HCT116 (cell line): ENCODE measurements at regions not wholly inside any gene's neighbourhood (a gene's known extent, or its start where the extent isn't known, plus 50 kb on each side); places are given as distances from the start of the nearest gene placed in this dataset.

Experiments
- ATAC-seq: fragments of 200-7000 bp; cut with Tn5 transposase; 2 replicates; pipeline ENCODE4 v1.9.1; 2020; ENCODE audit warnings: mild to moderate bottlenecking, moderate library complexity
- BruUV-seq: library from RNA; stranded (reverse); fragments of 400-500 nt; replicated peaks from 2 replicates; lab custom pipeline; 2021; lab: Mats Ljungman, UMichigan
- CTCF ChIA-PET: fragments of 300-600 bp; sonication (Branson Sonifier 250); formaldehyde crosslinking; loops from one replicate; lab custom pipeline; 2021; ENCODE audit warnings: antibody characterized with exemption; lab: Charles Lee
- POLR2A ChIA-PET: fragments of 300-600, 350-600 bp; sonication (Branson Sonifier 250); formaldehyde crosslinking; loops from one replicate; lab custom pipeline; 2021; ENCODE audit warnings: antibody characterized with exemption; lab: Charles Lee
- RAD21 ChIA-PET, 2 experiments: fragments of 300-600 bp; sonication (Branson Sonifier 250); formaldehyde crosslinking; loops; one replicate each; lab custom pipeline; 2023; ENCODE audit warnings: low total read pairs in 2 of 2; ENCODE audit not compliant: uncharacterized antibody in 2 of 2, unreplicated experiment in 2 of 2, low non-redundant PET in 1 of 2; lab: Charles Lee
- DNase-seq: peaks from one replicate; pipeline ENCODE4 v3.0.0-alpha.2; 2010; ENCODE audit warnings: low read depth, low spot score
- H2AFZ ChIP-seq: fragments of 200-600 bp; shearing (Covaris generic), sonication (generic); 2 replicates; pipeline ENCODE4 v1.6.1; 2017; ENCODE audit warnings: low read depth, mixed run types, mixed read lengths, antibody characterized with exemption, low read length; ENCODE audit not compliant: poor library complexity, severe bottlenecking
- H3K27ac ChIP-seq: 2 replicates; pipeline ENCODE4 v1.5.1; 2012; ENCODE audit warnings: low read depth, low read length
- H3K27me3 ChIP-seq: fragments of 200-600 bp; sonication (generic); 2 replicates; pipeline ENCODE4 v1.6.1; 2016; ENCODE audit warnings: mixed run types, low read length, mixed read lengths; ENCODE audit not compliant: insufficient read depth
- H3K36me3 ChIP-seq, 2 experiments: fragments of 200-500 bp in 1 of 2; fragments of 200-600 bp in 1 of 2; sonication (Bioruptor generic) in 1 of 2; sonication (generic) in 1 of 2; 2 replicates each; pipeline versions ENCODE4 v1.5.1 to v1.6.1; 2014 to 2016; ENCODE audit warnings: low read length in 2 of 2, inconsistent platforms in 1 of 2, mixed read lengths in 1 of 2, mixed run types in 1 of 2; ENCODE audit not compliant: insufficient read depth in 2 of 2, control insufficient read depth in 1 of 2
- H3K4me1 ChIP-seq, 2 experiments: fragments of 200-600 bp in 1 of 2; sonication (generic) in 1 of 2; 2 replicates each; pipeline versions ENCODE4 v1.5.1 to v1.6.1; 2012 to 2017; ENCODE audit warnings: low read length in 2 of 2, inconsistent platforms in 1 of 2, mild to moderate bottlenecking in 1 of 2, mixed read lengths in 1 of 2, mixed run types in 1 of 2, moderate library complexity in 1 of 2; ENCODE audit not compliant: insufficient read depth in 2 of 2, control insufficient read depth in 1 of 2
- H3K4me2 ChIP-seq: fragments of 200-600 bp; sonication (generic); 2 replicates; pipeline ENCODE4 v1.6.1; 2017; ENCODE audit warnings: mixed run types, low read length, mixed read lengths
- H3K4me3 ChIP-seq, 2 experiments: fragments of 200-600 bp in 1 of 2; sonication (generic) in 1 of 2; replicated peaks in 1 of 2; 2 replicates each; pipeline ENCODE4 v1.5.1; 2011 to 2016; ENCODE audit warnings: low read length in 2 of 2, control low read depth in 1 of 2, low read depth in 1 of 2, mild to moderate bottlenecking in 1 of 2, mixed read lengths in 1 of 2, mixed run types in 1 of 2
- H3K79me2 ChIP-seq: fragments of 200-600 bp; sonication (generic); 2 replicates; pipeline ENCODE4 v1.6.1; 2017; ENCODE audit warnings: mild to moderate bottlenecking, mixed run types, low read length, moderate library complexity, mixed read lengths; ENCODE audit not compliant: insufficient read depth
- H3K9ac ChIP-seq: fragments of 200-600 bp; sonication (generic); 2 replicates; pipeline ENCODE4 v1.6.1; 2016; ENCODE audit warnings: low read length, mixed read lengths
- H3K9me2 ChIP-seq: fragments of 200-600 bp; sonication (generic), shearing (Covaris generic); 2 replicates; pipeline ENCODE4 v1.6.1; 2017; ENCODE audit warnings: mixed run types, mild to moderate bottlenecking, moderate library complexity; ENCODE audit not compliant: insufficient read depth
- H3K9me3 ChIP-seq, 2 experiments: fragments of 200-500 bp in 1 of 2; fragments of 200-600 bp in 1 of 2; sonication (Bioruptor generic) in 1 of 2; sonication (generic) in 1 of 2; 2 replicates each; pipeline ENCODE4 v1.6.1; 2014 to 2017; ENCODE audit warnings: low read length in 2 of 2, mixed read lengths in 2 of 2, inconsistent platforms in 1 of 2, low read depth in 1 of 2, mild to moderate bottlenecking in 1 of 2, mixed run types in 1 of 2, moderate library complexity in 1 of 2; ENCODE audit not compliant: control insufficient read depth in 1 of 2, insufficient read depth in 1 of 2
- H4K20me1 ChIP-seq: fragments of 200-600 bp; sonication (generic), shearing (Covaris generic); 2 replicates; pipeline ENCODE4 v1.6.1; 2017; ENCODE audit warnings: mixed run types, mild to moderate bottlenecking, moderate library complexity; ENCODE audit not compliant: insufficient read depth
- CEBPB ChIP-seq: IDR thresholded peaks from 2 replicates; pipeline ENCODE4 v1.6.1; 2012; ENCODE audit warnings: low read depth
- EGR1 ChIP-seq: IDR thresholded peaks from 2 replicates; pipeline ENCODE4 v1.6.1; 2012; ENCODE audit warnings: low read depth
- ELF1 ChIP-seq: IDR thresholded peaks from 2 replicates; pipeline ENCODE4 v1.6.1; 2012; ENCODE audit warnings: low read depth, borderline replicate concordance
- EZH2 ChIP-seq: fragments of 200-600 bp; sonication (generic); IDR thresholded peaks from 2 replicates; pipeline ENCODE4 v1.6.1; 2017; ENCODE audit warnings: antibody characterized with exemption, mixed run types
- EZH2phosphoT487 ChIP-seq: fragments of 200-600 bp; IDR thresholded peaks from 2 replicates; pipeline ENCODE4 v1.6.1; 2018; ENCODE audit warnings: antibody characterized with exemption, borderline replicate concordance
- FOSL1 ChIP-seq: IDR thresholded peaks from 2 replicates; pipeline ENCODE4 v1.6.1; 2012; ENCODE audit warnings: low read depth
- JUND ChIP-seq: IDR thresholded peaks from 2 replicates; pipeline ENCODE4 v1.6.1; 2012
- POLR2A ChIP-seq: IDR thresholded peaks from 2 replicates; pipeline ENCODE4 v1.7.0; 2011; ENCODE audit warnings: borderline replicate concordance; ENCODE audit not compliant: insufficient read depth, insufficient read length; ENCODE audit errors: extremely low read depth
- POLR2AphosphoS5 ChIP-seq: IDR thresholded peaks from 2 replicates; pipeline ENCODE4 v1.6.1; 2011; ENCODE audit warnings: mild to moderate bottlenecking, low read depth, low read length, moderate library complexity
- RAD21 ChIP-seq: IDR thresholded peaks from 2 replicates; pipeline ENCODE4 v1.6.1; 2012; ENCODE audit warnings: low read depth, mild to moderate bottlenecking
- SIN3A ChIP-seq: IDR thresholded peaks from 2 replicates; pipeline ENCODE4 v1.6.1; 2012; ENCODE audit warnings: low read depth
- SP1 ChIP-seq: IDR thresholded peaks from 2 replicates; pipeline ENCODE4 v1.6.1; 2012; ENCODE audit warnings: low read depth
- SRF ChIP-seq: IDR thresholded peaks from 2 replicates; pipeline ENCODE4 v1.6.1; 2012; ENCODE audit warnings: low read depth
- TCF7L2 ChIP-seq: IDR thresholded peaks from 2 replicates; pipeline ENCODE4 v1.7.0; 2011; ENCODE audit warnings: borderline replicate concordance, inconsistent platforms; ENCODE audit not compliant: insufficient read depth, insufficient read length; ENCODE audit errors: extremely low read depth
- ZFX ChIP-seq: fragments of 450-650 bp; IDR thresholded peaks from 2 replicates; pipeline ENCODE4 v1.6.1; 2017
- ZNF274 ChIP-seq: fragments of 200-500 bp; sonication (Bioruptor generic); IDR thresholded peaks from 2 replicates; pipeline ENCODE4 v1.6.1; 2014; ENCODE audit warnings: mild to moderate bottlenecking, low read depth, low read length, inconsistent platforms
- intact Hi-C: fragments of 100-400 bp; cut with micrococcal nuclease; formaldehyde crosslinking; loops from 2 replicates; pipeline ENCODE4 v1.10.0; 2022
- TF ChIP-seq, protein P1 (sequence below): IDR thresholded peaks from 2 replicates; pipeline ENCODE4 v1.6.1; 2012
- TF ChIP-seq, protein P2 (sequence below), 3 experiments: fragments of 200-600 bp in 1 of 3; sonication (generic) in 1 of 3; IDR thresholded peaks in 2 of 3; conservative IDR thresholded peaks in 1 of 3; 2 replicates each; pipeline ENCODE4 v1.5.1; 2012 to 2017; ENCODE audit warnings: low read depth in 2 of 3, low read length in 2 of 3, antibody characterized with exemption in 1 of 3, borderline replicate concordance in 1 of 3, control low read depth in 1 of 3, mild to moderate bottlenecking in 1 of 3, mixed read lengths in 1 of 3, mixed run types in 1 of 3, moderate library complexity in 1 of 3; ENCODE audit not compliant: insufficient read depth in 1 of 3
- TF ChIP-seq, protein P3 (sequence below): IDR thresholded peaks from 2 replicates; pipeline ENCODE4 v1.6.1; 2012; ENCODE audit warnings: low read depth

DNA sequence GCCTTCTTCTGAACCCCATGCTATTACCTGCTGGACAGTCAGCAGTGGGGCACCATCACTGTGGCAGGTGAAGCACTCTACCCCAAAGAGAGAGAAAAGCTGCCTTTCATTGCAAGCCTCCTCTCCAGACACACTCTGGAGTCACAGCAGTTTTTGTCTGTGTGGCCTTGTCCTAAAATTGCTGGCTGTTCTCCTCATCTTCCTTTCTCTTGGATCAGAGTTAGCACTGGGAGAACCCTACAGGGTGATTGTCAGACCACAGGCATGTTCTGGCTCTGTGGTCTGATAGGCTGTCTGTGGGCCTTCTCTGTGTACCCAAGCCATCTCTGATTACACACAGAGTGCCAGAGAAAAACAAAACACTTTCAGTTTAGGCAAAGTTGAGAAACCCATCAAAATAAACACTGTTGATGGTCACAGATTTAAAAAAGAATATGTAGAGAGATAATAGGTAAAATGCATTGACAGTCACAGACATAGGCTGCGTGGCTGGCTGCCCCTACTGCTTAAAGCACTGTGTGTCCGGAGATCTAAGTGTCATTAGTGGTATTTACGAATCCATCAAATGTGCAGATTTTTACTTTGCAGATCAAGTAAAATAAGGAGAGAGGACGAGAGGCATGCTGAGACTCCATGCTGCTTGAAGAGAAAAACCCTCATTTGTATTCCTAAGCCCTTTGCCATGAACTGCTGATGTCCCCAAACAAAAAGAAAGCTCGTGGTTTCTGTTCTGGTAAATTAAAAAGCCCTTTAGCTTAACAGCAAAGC, 689.9 kb downstream of the TUSC7 start:
- Histone ChIP-seq H3K27me3 (peaks cover 6% of the 10 kb centered on the region; the same call in 1 of the 2 replicates), H4K20me1 (no peaks in the 10 kb centered on the region)
- intact Hi-C loops: no loop called here
- no peak for TF ChIP-seq EZH2phosphoT487
- TF ChIP-seq POLR2A: no peak
- TF ChIP-seq FOSL1: no peak
- TF ChIP-seq, protein P1, sequence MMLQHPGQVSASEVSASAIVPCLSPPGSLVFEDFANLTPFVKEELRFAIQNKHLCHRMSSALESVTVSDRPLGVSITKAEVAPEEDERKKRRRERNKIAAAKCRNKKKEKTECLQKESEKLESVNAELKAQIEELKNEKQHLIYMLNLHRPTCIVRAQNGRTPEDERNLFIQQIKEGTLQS: no peak
- TF ChIP-seq POLR2AphosphoS5: no peak
- no peak for TF ChIP-seq EZH2
- TF ChIP-seq ZFX: no peak
- no peak for TF ChIP-seq EGR1
- no peak for TF ChIP-seq SP1
- TF ChIP-seq CEBPB: no peak
- TF ChIP-seq, protein P2, sequence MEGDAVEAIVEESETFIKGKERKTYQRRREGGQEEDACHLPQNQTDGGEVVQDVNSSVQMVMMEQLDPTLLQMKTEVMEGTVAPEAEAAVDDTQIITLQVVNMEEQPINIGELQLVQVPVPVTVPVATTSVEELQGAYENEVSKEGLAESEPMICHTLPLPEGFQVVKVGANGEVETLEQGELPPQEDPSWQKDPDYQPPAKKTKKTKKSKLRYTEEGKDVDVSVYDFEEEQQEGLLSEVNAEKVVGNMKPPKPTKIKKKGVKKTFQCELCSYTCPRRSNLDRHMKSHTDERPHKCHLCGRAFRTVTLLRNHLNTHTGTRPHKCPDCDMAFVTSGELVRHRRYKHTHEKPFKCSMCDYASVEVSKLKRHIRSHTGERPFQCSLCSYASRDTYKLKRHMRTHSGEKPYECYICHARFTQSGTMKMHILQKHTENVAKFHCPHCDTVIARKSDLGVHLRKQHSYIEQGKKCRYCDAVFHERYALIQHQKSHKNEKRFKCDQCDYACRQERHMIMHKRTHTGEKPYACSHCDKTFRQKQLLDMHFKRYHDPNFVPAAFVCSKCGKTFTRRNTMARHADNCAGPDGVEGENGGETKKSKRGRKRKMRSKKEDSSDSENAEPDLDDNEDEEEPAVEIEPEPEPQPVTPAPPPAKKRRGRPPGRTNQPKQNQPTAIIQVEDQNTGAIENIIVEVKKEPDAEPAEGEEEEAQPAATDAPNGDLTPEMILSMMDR (IDR thresholded peaks at IDR 0.05 in 2 of 3, conservative IDR thresholded peaks at IDR 0.05 in 1 of 3; ENCODE audit: borderline replicate concordance in 1 of 3, insufficient read depth in 1 of 3, low read depth in 2 of 3, low read length in 2 of 3): no peak
- TF ChIP-seq SIN3A: no peak
- no peak for TF ChIP-seq TCF7L2
- TF ChIP-seq ZNF274: no peak
- no peak for TF ChIP-seq RAD21
- TF ChIP-seq ELF1: no peak
- no peak for TF ChIP-seq SRF
- TF ChIP-seq, protein P3, sequence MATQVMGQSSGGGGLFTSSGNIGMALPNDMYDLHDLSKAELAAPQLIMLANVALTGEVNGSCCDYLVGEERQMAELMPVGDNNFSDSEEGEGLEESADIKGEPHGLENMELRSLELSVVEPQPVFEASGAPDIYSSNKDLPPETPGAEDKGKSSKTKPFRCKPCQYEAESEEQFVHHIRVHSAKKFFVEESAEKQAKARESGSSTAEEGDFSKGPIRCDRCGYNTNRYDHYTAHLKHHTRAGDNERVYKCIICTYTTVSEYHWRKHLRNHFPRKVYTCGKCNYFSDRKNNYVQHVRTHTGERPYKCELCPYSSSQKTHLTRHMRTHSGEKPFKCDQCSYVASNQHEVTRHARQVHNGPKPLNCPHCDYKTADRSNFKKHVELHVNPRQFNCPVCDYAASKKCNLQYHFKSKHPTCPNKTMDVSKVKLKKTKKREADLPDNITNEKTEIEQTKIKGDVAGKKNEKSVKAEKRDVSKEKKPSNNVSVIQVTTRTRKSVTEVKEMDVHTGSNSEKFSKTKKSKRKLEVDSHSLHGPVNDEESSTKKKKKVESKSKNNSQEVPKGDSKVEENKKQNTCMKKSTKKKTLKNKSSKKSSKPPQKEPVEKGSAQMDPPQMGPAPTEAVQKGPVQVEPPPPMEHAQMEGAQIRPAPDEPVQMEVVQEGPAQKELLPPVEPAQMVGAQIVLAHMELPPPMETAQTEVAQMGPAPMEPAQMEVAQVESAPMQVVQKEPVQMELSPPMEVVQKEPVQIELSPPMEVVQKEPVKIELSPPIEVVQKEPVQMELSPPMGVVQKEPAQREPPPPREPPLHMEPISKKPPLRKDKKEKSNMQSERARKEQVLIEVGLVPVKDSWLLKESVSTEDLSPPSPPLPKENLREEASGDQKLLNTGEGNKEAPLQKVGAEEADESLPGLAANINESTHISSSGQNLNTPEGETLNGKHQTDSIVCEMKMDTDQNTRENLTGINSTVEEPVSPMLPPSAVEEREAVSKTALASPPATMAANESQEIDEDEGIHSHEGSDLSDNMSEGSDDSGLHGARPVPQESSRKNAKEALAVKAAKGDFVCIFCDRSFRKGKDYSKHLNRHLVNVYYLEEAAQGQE: no peak
- no peak for TF ChIP-seq JUND
- TF ChIP-seq, all 23 proteins: peak for 0
- POLR2A ChIA-PET: no interaction called here
- BruUV-seq: no TSS peak
- no peaks in the 10 kb centered on the region for H3K79me2 ChIP-seq
- H3K27ac ChIP-seq: no peak overlapping the region
- DNase-seq (no peak), ATAC-seq (no peak)
- H3K4me3 ChIP-seq: no peak overlapping the region
- no peaks in the 10 kb centered on the region for H3K4me1 ChIP-seq
- no peaks in the 10 kb centered on the region for H3K9me2 ChIP-seq
- H3K4me2 ChIP-seq: no peak overlapping the region
- CTCF ChIA-PET: no interaction called here
- no peaks in the 10 kb centered on the region; a peak in 1 of 4 replicates for H3K9me3 ChIP-seq
- H2AFZ ChIP-seq: no peak overlapping the region
- H3K9ac ChIP-seq: no peak overlapping the region
- H3K36me3 ChIP-seq: no peaks in the 10 kb centered on the region
- RAD21 ChIA-PET: no interaction called here
